Testis (tissue), 2 donors: ENCODE measurements at regions not wholly inside any gene's neighbourhood (a gene's known extent, or its start where the extent isn't known, plus 50 kb on each side); places are given as distances from the start of the nearest gene placed in this dataset.

Experiments
- DNase-seq: peaks from one replicate; pipeline ENCODE4 v3.0.0-alpha.2; 2019
- H3K27ac ChIP-seq, 2 donors: fragments of 200-600 bp; sonication (generic); one replicate each; pipeline ENCODE4 v1.5.1; 2019
- H3K27me3 ChIP-seq: fragments of 200-600 bp; sonication (generic); one replicate; pipeline ENCODE4 v1.5.1; 2019
- H3K36me3 ChIP-seq: fragments of 200-600 bp; sonication (generic); one replicate; pipeline ENCODE4 v1.5.1; 2017; ENCODE audit warnings: low read depth; ENCODE audit errors: missing control alignments
- H3K4me1 ChIP-seq: fragments of 200-600 bp; sonication (generic); one replicate; pipeline ENCODE4 v1.5.1; 2019
- H3K4me3 ChIP-seq, 2 donors: fragments of 200-600 bp; sonication (generic); one replicate each; pipeline ENCODE4 v1.5.1; 2017 to 2019
- H3K9me3 ChIP-seq: fragments of 200-600 bp; sonication (generic); one replicate; pipeline ENCODE4 v1.5.1; 2017
- POLR2A ChIP-seq: fragments of 450-650 bp; IDR thresholded peaks from one replicate; pipeline ENCODE4 v1.6.1; 2017; ENCODE audit warnings: antibody characterized with exemption, mild to moderate bottlenecking, moderate library complexity
- WGBS, 2 donors: methylation state at CpG; one replicate each; pipeline ENCODE4 v1.1.5; 2018; 5-methylcytosine and 5-hydroxymethylcytosine counted together
- intact Hi-C: fragments of 100-400 bp; cut with DNase I; formaldehyde crosslinking; loops from one replicate; pipeline ENCODE4 v1.15.1; 2023; ENCODE audit warnings: low total_unique reads
- TF ChIP-seq, protein P1 (sequence below), 3 experiments: fragments of 450-650 bp in 2 of 3; fragments of 200-600 bp in 1 of 3; sonication (generic) in 1 of 3; IDR thresholded peaks; one replicate each; pipeline ENCODE4 v1.5.1; 2016 to 2019; ENCODE audit warnings: antibody characterized with exemption in 3 of 3, mild to moderate bottlenecking in 2 of 3, moderate library complexity in 1 of 3

DNA sequence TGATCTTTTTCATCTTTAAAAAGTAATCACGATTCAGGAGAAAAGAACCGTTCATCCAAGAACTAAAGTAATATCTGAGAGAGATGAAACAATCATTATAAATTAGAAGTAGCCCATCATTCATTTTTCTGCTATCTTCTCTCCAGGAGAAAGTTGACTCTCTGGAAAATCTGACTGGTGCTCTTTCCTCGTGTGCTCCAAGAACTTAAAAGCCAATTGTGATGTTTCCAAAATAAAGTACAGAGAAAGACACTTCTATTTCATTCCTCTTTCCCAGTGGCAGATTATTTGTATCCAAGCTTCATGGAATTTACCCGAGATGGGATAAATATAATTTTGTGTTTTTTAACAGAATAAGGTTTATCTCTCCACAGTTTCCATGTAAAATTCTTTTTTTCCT, 212.5 kb upstream of the NOCT start:
- H3K4me3 ChIP-seq: no peak overlapping the region
- DNase-seq: no peak
- 56 to 65% methylated on average over 4 of the region's 4 CpGs for WGBS, 2 donors
- intact Hi-C loops: no loop called here
- no peaks in the 10 kb centered on the region for H3K4me1 ChIP-seq
- no peaks in the 10 kb centered on the region for H3K27me3 ChIP-seq
- TF ChIP-seq, protein P1, sequence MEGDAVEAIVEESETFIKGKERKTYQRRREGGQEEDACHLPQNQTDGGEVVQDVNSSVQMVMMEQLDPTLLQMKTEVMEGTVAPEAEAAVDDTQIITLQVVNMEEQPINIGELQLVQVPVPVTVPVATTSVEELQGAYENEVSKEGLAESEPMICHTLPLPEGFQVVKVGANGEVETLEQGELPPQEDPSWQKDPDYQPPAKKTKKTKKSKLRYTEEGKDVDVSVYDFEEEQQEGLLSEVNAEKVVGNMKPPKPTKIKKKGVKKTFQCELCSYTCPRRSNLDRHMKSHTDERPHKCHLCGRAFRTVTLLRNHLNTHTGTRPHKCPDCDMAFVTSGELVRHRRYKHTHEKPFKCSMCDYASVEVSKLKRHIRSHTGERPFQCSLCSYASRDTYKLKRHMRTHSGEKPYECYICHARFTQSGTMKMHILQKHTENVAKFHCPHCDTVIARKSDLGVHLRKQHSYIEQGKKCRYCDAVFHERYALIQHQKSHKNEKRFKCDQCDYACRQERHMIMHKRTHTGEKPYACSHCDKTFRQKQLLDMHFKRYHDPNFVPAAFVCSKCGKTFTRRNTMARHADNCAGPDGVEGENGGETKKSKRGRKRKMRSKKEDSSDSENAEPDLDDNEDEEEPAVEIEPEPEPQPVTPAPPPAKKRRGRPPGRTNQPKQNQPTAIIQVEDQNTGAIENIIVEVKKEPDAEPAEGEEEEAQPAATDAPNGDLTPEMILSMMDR (IDR thresholded peaks at IDR 0.05): no peak
- TF ChIP-seq POLR2A: no peak
- H3K36me3 ChIP-seq: no peaks in the 10 kb centered on the region
- H3K9me3 ChIP-seq: no peaks in the 10 kb centered on the region
- H3K27ac ChIP-seq: no peak overlapping the region

DNA sequence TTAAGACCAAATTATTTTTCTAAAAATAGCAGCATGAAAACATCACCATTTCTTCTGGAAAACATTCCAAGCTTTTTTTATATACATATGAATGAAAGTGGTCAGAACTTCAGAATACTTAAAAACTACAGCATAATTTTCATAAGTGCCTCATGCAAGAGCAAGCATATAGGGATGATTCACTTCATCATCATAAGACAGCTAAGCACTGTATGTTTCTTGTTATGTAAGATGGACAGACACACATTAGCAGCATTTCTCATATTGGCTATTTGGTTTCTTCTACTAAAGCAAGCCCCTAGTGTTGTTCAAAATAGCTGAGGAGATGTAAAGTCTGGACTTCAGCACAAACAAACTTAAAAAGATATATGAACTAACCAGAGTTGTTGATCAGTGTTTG, 213.1 kb upstream of the NOCT start:
- no peaks in the 10 kb centered on the region for H3K36me3 ChIP-seq
- no peak overlapping the region for H3K27ac ChIP-seq
- intact Hi-C loops: no loop called here
- H3K27me3 ChIP-seq: no peaks in the 10 kb centered on the region
- no peak for DNase-seq
- H3K4me3 ChIP-seq: no peak overlapping the region
- no peaks in the 10 kb centered on the region for H3K4me1 ChIP-seq
- H3K9me3 ChIP-seq: no peaks in the 10 kb centered on the region
- no peak for TF ChIP-seq POLR2A
- TF ChIP-seq, protein P1 (IDR thresholded peaks at IDR 0.05): no peak

DNA sequence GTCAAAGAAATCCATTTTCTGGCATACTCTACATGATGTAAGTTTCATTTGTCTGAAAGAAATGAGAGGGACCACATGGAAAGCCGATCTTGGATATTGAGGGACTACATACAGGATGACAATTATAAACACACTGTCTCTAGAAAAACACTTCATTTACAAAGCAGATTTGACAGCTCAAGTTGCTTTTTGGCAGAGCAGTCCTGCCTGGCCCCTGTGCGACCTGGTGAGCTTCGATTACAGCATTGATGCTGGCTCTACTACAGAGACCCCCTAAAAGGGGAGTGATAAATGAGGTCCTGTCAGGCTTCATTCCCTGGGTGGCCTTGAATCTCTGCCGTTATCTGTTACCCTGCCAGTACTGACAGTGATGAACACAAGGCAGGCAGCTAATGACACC, 215.2 kb upstream of the NOCT start:
- Histone ChIP-seq H3K36me3 (no peaks in the 10 kb centered on the region), H3K4me3 (no peak overlapping the region), H3K9me3 (no peaks in the 10 kb centered on the region), H3K27me3 (no peaks in the 10 kb centered on the region), H3K4me1 (no peaks in the 10 kb centered on the region), H3K27ac (no peak overlapping the region)
- no peak for DNase-seq
- 65 to 75% methylated on average over 4 of the region's 4 CpGs for WGBS, 2 donors
- intact Hi-C loops: no loop called here
- TF ChIP-seq, protein P1 (IDR thresholded peaks at IDR 0.05): no peak
- no peak for TF ChIP-seq POLR2A

DNA sequence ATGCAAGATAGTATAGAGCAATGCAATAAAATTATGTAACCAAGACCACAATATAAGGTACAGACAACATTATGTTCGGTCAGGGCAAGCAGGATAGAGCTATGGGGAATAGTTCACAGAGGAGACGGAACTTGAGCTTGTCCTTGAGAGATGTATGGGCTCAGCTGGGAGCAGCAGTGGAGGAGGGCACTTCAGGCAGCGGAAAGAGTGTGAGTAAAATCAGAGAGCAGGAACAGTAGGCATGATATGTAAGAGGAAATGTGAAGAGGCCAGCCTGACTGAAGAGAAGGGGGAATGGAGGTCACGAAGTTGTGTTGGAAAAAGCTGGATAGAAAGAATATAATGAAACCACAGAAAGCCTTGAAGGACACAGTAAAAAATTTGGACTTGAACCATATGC, 217.2 kb upstream of the NOCT start:
- H3K4me1 ChIP-seq: no peaks in the 10 kb centered on the region
- no peaks in the 10 kb centered on the region for H3K9me3 ChIP-seq
- no peak overlapping the region for H3K4me3 ChIP-seq
- H3K27me3 ChIP-seq: no peaks in the 10 kb centered on the region
- no peak overlapping the region for H3K27ac ChIP-seq
- no peak for DNase-seq
- intact Hi-C loops: no loop called here
- TF ChIP-seq, protein P1 (IDR thresholded peaks at IDR 0.05): no peak
- TF ChIP-seq POLR2A: no peak
- H3K36me3 ChIP-seq: no peaks in the 10 kb centered on the region
- WGBS, 2 donors: 67 to 78% methylated on average over 4 of the region's 4 CpGs

DNA sequence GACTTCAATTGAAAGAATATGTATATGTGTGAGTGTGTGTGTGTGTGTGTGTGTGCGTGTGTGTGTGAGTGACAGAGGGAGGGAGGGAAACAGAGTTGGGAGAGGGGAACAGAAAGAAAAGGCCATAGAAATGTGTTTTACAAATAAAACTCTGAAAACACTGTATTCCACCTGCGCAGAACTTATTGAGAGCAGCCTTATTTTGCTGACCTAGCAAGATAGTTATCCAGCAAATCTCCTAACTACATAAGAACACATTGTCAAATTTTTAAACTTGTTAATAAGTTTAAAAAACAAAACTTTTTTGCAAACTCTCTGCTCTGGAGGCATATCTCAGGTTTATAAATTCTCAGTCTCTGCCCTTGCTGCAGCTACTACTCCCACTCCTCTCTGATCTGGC, 217.9 kb upstream of the NOCT start:
- DNase-seq: no peak
- 65 to 70% methylated on average over 2 of the region's 2 CpGs for WGBS, 2 donors
- H3K27me3 ChIP-seq: no peaks in the 10 kb centered on the region
- intact Hi-C loops: no loop called here
- H3K4me1 ChIP-seq: no peaks in the 10 kb centered on the region
- H3K36me3 ChIP-seq: no peaks in the 10 kb centered on the region
- H3K4me3 ChIP-seq: no peak overlapping the region
- TF ChIP-seq, protein P1 (IDR thresholded peaks at IDR 0.05): no peak
- TF ChIP-seq POLR2A: no peak
- no peaks in the 10 kb centered on the region for H3K9me3 ChIP-seq
- no peak overlapping the region for H3K27ac ChIP-seq
